SK-N-SH treated with all-trans-retinoic acid at 6 μM for 48 hours (cell line): ENCODE measurements at regions not wholly inside any gene's neighbourhood (a gene's known extent, or its start where the extent isn't known, plus 50 kb on each side); places are given as distances from the start of the nearest gene placed in this dataset.

Source experiments
- ATAC-seq: fragments of 200-7000 bp; cut with Tn5 transposase; 3 replicates; pipeline ENCODE4 v1.9.1; 2020; ENCODE audit warnings: mild to moderate bottlenecking, moderate library complexity
- ARNTL ChIP-seq: fragments of 450-650 bp; formaldehyde crosslinking; IDR thresholded peaks from 2 replicates; pipeline ENCODE4 v1.5.0; 2020; ENCODE audit warnings: low read depth, mild to moderate bottlenecking, moderate library complexity, borderline replicate concordance
- BACH2 ChIP-seq: fragments of 250-450 bp; sonication (Bioruptor Pico); IDR thresholded peaks from 2 replicates; pipeline ENCODE4 v1.9.0; 2021; ENCODE audit warnings: mild to moderate bottlenecking, borderline replicate concordance
- CSRNP3 ChIP-seq: fragments of 250-450 bp; sonication (Bioruptor Pico); IDR thresholded peaks from 2 replicates; pipeline ENCODE4 v1.5.1; 2021; ENCODE audit warnings: mild to moderate bottlenecking, moderate library complexity
- GLIS3 ChIP-seq: fragments of 250-450 bp; sonication (Bioruptor Pico); IDR thresholded peaks from 2 replicates; pipeline ENCODE4 v1.5.0; 2020; ENCODE audit warnings: mild to moderate bottlenecking, moderate library complexity
- ISL1 ChIP-seq: fragments of 250-450 bp; sonication (Bioruptor Pico); IDR thresholded peaks from 2 replicates; pipeline ENCODE4 v2.1.2; 2022; ENCODE audit warnings: mild to moderate bottlenecking, moderate library complexity
- OSR1 ChIP-seq: fragments of 250-450 bp; sonication (Bioruptor Pico); IDR thresholded peaks from 2 replicates; pipeline ENCODE4 v1.8.0; 2022; ENCODE audit warnings: moderate library complexity, mild to moderate bottlenecking, inconsistent platforms
- PATZ1 ChIP-seq: fragments of 250-450 bp; sonication (Bioruptor Pico); IDR thresholded peaks from 2 replicates; pipeline ENCODE4 v1.8.0; 2020; ENCODE audit warnings: mild to moderate bottlenecking, moderate library complexity, borderline replicate concordance
- POU6F1 ChIP-seq: fragments of 250-450 bp; sonication (Bioruptor Pico); IDR thresholded peaks from 2 replicates; pipeline ENCODE4 v1.8.0; 2021; ENCODE audit warnings: low read depth, mild to moderate bottlenecking, moderate library complexity, borderline replicate concordance
- RARB ChIP-seq: fragments of 250-450 bp; sonication (Bioruptor Pico); IDR thresholded peaks from 2 replicates; pipeline ENCODE4 v1.8.0; 2021; ENCODE audit warnings: mild to moderate bottlenecking, moderate library complexity
- TCF4 ChIP-seq: fragments of 250-450 bp; sonication (Bioruptor Pico); IDR thresholded peaks from 2 replicates; pipeline ENCODE4 v1.8.0; 2021; ENCODE audit warnings: mild to moderate bottlenecking, moderate library complexity, borderline replicate concordance
- TOX ChIP-seq: fragments of 250-450 bp; sonication (Bioruptor Pico); IDR thresholded peaks from 2 replicates; pipeline ENCODE4 v1.8.0; 2021; ENCODE audit warnings: mild to moderate bottlenecking, moderate library complexity, borderline replicate concordance
- TSHZ2 ChIP-seq: fragments of 250-450 bp; sonication (Bioruptor Pico); IDR thresholded peaks from 2 replicates; pipeline ENCODE4 v1.5.0; 2020; ENCODE audit warnings: mild to moderate bottlenecking, moderate library complexity
- ZC3H10 ChIP-seq: fragments of 250-450 bp; sonication (Bioruptor Pico); IDR thresholded peaks from 2 replicates; pipeline ENCODE4 v1.5.1; 2021; ENCODE audit warnings: mild to moderate bottlenecking, moderate library complexity
- ZFP3 ChIP-seq: fragments of 250-450 bp; sonication (Bioruptor Pico); IDR thresholded peaks from 2 replicates; pipeline ENCODE4 v1.5.0; 2020; ENCODE audit warnings: mild to moderate bottlenecking, moderate library complexity
- ZFP30 ChIP-seq: fragments of 450-650 bp; formaldehyde crosslinking; IDR thresholded peaks from 2 replicates; pipeline ENCODE4 v1.5.0; 2022; ENCODE audit warnings: mild to moderate bottlenecking, moderate library complexity
- ZNF70 ChIP-seq: fragments of 450-650 bp; formaldehyde crosslinking; IDR thresholded peaks from 2 replicates; pipeline ENCODE4 v1.5.0; 2020; ENCODE audit warnings: mild to moderate bottlenecking, moderate library complexity
- ZNF8 ChIP-seq: fragments of 450-650 bp; formaldehyde crosslinking; IDR thresholded peaks from 2 replicates; pipeline ENCODE4 v1.5.0; 2020; ENCODE audit warnings: mild to moderate bottlenecking, moderate library complexity

- ATAC-seq: peak; percentile 65; the same call in 1 of the 3 replicates
- TF ChIP-seq POU6F1: no peak
- TF ChIP-seq OSR1 (CRISPR knock-in tag): no peak
- no peak for TF ChIP-seq TOX
- no peak for TF ChIP-seq ARNTL (CRISPR knock-in tag)
- no peak for TF ChIP-seq ZFP3
- TF ChIP-seq GLIS3 (CRISPR knock-in tag): no peak
- TF ChIP-seq BACH2 (CRISPR knock-in tag): no peak
- no peak for TF ChIP-seq CSRNP3 (CRISPR knock-in tag)
- TF ChIP-seq ZNF8 (CRISPR knock-in tag): no peak
- no peak for TF ChIP-seq PATZ1 (CRISPR knock-in tag)
- TF ChIP-seq TSHZ2 (CRISPR knock-in tag): no peak
- no peak for TF ChIP-seq TCF4 (CRISPR knock-in tag)
- no peak for TF ChIP-seq ZC3H10 (CRISPR knock-in tag)
- TF ChIP-seq ZNF70 (CRISPR knock-in tag): no peak
Observed at GRCh38 chr16:52976539-52977167, 76.0 kb downstream of the CHD9NB start.

GRCh38 chr16:52967744-52968143 lies 85.0 kb downstream of the CHD9NB start:
- no peak for ATAC-seq
- no peak for TF ChIP-seq OSR1 (CRISPR knock-in tag)
- no peak for TF ChIP-seq ZC3H10 (CRISPR knock-in tag)
- no peak for TF ChIP-seq ISL1 (CRISPR knock-in tag)
- no peak for TF ChIP-seq TCF4 (CRISPR knock-in tag)
- no peak for TF ChIP-seq ZFP30 (CRISPR knock-in tag)
- no peak for TF ChIP-seq ZFP3
- TF ChIP-seq RARB (CRISPR knock-in tag): no peak
- TF ChIP-seq ZNF70 (CRISPR knock-in tag): no peak
- TF ChIP-seq PATZ1 (CRISPR knock-in tag): no peak
- no peak for TF ChIP-seq TSHZ2 (CRISPR knock-in tag)
